ENCODE measurements at regions not wholly inside any gene's neighbourhood (a gene's known extent, or its start where the extent isn't known, plus 50 kb on each side); places are given as distances from the start of the nearest gene placed in this dataset.

DNA sequence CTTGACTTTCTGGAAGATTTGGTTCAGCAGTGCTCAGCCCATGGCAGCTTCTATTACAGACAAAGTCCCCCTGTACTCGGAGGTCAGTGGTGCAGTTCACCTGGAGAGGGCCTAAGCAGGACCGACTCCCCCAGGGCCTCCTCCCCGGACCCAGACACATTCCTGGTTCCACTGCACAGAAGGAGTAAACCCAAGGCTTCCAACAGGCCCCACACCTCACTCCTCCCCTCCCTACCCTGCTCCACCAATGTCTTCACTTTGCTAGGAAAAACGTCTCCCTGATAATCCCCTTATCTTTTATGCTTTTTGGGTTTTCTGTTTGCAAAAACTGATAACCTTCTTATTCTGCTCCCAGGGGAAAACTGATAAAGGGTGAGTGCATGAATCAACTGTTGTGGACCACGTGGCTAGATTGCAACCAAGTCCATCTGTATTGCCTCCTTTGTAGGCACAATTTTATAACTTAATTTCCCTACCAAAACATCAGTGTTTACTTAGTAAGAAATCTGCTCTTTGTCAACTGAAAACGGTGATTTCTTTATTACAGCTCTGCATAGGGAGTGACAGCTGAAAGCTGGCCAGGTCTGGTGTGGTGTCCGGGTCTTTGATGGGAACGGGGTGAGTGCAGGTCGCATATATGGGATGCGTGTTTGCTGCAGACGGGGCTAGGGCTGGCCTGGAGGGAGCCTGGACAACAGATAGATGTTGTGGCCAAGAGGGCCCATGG lies 202.5 kb downstream of the GLI2 start:
- H2AFZ ChIP-seq (ENCODE audit: low read depth, low read length) = no peak overlapping the region
- no peak overlapping the region for H3K23ac ChIP-seq (ENCODE audit: low read length in 2 of 2)
- H3K27ac ChIP-seq (ENCODE audit: low read length, poor library complexity, severe bottlenecking) = peak overlapping the region; percentile 65
- peak overlapping the region; percentile 21 for H4K8ac ChIP-seq (ENCODE audit: low read length)
- no peaks in the 10 kb centered on the region for H3K27me3 ChIP-seq (ENCODE audit: control insufficient read depth in 1 of 2, insufficient read depth in 1 of 2, low read length in 2 of 2)
- peak overlapping the region; percentile 59 to 77 for H3K4ac ChIP-seq (ENCODE audit: low read depth in 1 of 2, low read length in 2 of 2)
- peak overlapping the region; percentile 41 for H3K9ac ChIP-seq (ENCODE audit: low read length)
- peaks cover 5 to 8% of the 10 kb centered on the region in 2 experiments for H3K36me3 ChIP-seq (ENCODE audit: control insufficient read depth in 1 of 2, insufficient read depth in 2 of 2, low read depth in 1 of 2, low read length in 2 of 2)
- H3K4me1 ChIP-seq (ENCODE audit: control insufficient read depth, insufficient read depth, low read depth, low read length) = peaks cover 72% of the 10 kb centered on the region
- peak overlapping the region; percentile 54 for H2BK5ac ChIP-seq (ENCODE audit: low read depth, low read length, poor library complexity, severe bottlenecking)
- H2BK120ac ChIP-seq (ENCODE audit: low read depth, low read length) = peak overlapping the region; percentile 29
- peak overlapping the region; percentile 85 for H4K91ac ChIP-seq (ENCODE audit: low read length)
- no peak overlapping the region for H3K14ac ChIP-seq (ENCODE audit: low read length in 2 of 2)
- peak overlapping the region; percentile 34 to 59 for H3K18ac ChIP-seq (ENCODE audit: low read depth in 1 of 2, low read length in 2 of 2)
- peak; percentile 63 for DNase-seq
- no peaks in the 10 kb centered on the region for H3K9me3 ChIP-seq (ENCODE audit: control insufficient read depth, low read length)
- peaks cover 18% of the 10 kb centered on the region for H3K79me1 ChIP-seq (replicated peaks; ENCODE audit: low read length, poor library complexity, severe bottlenecking)
- no peak overlapping the region for H3K4me2 ChIP-seq (ENCODE audit: low read length, poor library complexity, severe bottlenecking)
- H2AK5ac ChIP-seq (ENCODE audit: low read length, severe bottlenecking) = peak overlapping the region; percentile 76
- peak overlapping the region in 1 of 2 experiments; percentile 1 for H3K4me3 ChIP-seq (ENCODE audit: insufficient read depth in 1 of 2, low read depth in 1 of 2, low read length in 2 of 2)
- H2BK12ac ChIP-seq (ENCODE audit: low read length in 2 of 2) = peak overlapping the region; percentile 78 to 92
- WGBS = 14% methylated on average over 10 of the region's 11 CpGs
- no peak overlapping the region for H2BK15ac ChIP-seq (ENCODE audit: low read depth, poor library complexity, severe bottlenecking)

GRCh38 chr2:120939595-120940318 lies 204.1 kb downstream of the GLI2 start:
- Histone ChIP-seq H3K4me3 (ENCODE audit: insufficient read depth in 1 of 2, low read depth in 1 of 2, low read length in 2 of 2) (no peak overlapping the region), H2BK12ac (ENCODE audit: low read length in 2 of 2) (no peak overlapping the region), H3K9me3 (ENCODE audit: control insufficient read depth, low read length) (no peaks in the 10 kb centered on the region), H3K4me1 (ENCODE audit: control insufficient read depth, insufficient read depth, low read depth, low read length) (peaks cover 71% of the 10 kb centered on the region), H4K8ac (ENCODE audit: low read length) (no peak overlapping the region), H3K23ac (ENCODE audit: low read length in 2 of 2) (no peak overlapping the region), H3K9ac (ENCODE audit: low read length) (peak overlapping the region; percentile 3), H2BK15ac (ENCODE audit: low read depth, poor library complexity, severe bottlenecking) (no peak overlapping the region), H2BK5ac (ENCODE audit: low read depth, low read length, poor library complexity, severe bottlenecking) (no peak overlapping the region), H3K27me3 (ENCODE audit: control insufficient read depth in 1 of 2, insufficient read depth in 1 of 2, low read length in 2 of 2) (no peaks in the 10 kb centered on the region), H3K27ac (ENCODE audit: low read length, poor library complexity, severe bottlenecking) (peak overlapping the region; percentile 36), H3K36me3 (ENCODE audit: control insufficient read depth in 1 of 2, insufficient read depth in 2 of 2, low read depth in 1 of 2, low read length in 2 of 2) (peaks cover 5 to 16% of the 10 kb centered on the region in 2 experiments), H2AK5ac (ENCODE audit: low read length, severe bottlenecking) (peak overlapping the region; percentile 37), H3K18ac (ENCODE audit: low read depth in 1 of 2, low read length in 2 of 2) (peak overlapping the region; percentile 37 to 56), H4K91ac (ENCODE audit: low read length) (no peak overlapping the region), H2BK120ac (ENCODE audit: low read depth, low read length) (peak overlapping the region; percentile 11), H3K4ac (ENCODE audit: low read depth in 1 of 2, low read length in 2 of 2) (peak overlapping the region in 1 of 2 experiments; percentile 70), H3K79me1 (replicated peaks; ENCODE audit: low read length, poor library complexity, severe bottlenecking) (peaks cover 26% of the 10 kb centered on the region), H3K14ac (ENCODE audit: low read length in 2 of 2) (no peak overlapping the region), H3K4me2 (ENCODE audit: low read length, poor library complexity, severe bottlenecking) (no peak overlapping the region), H2AFZ (ENCODE audit: low read depth, low read length) (no peak overlapping the region)
- DNase-seq = peak; percentile 94
- whole genome bisulfite sequencing = 29% methylated on average over 8 of the region's 9 CpGs

GRCh38 chr2:120940319-120940696 lies 204.6 kb downstream of the GLI2 start:
- WGBS = 100% methylated on average over 1 of the region's 1 CpG
- peaks cover 71% of the 10 kb centered on the region for H3K4me1 ChIP-seq (ENCODE audit: control insufficient read depth, insufficient read depth, low read depth, low read length)
- peak overlapping the region in 1 of 2 experiments; percentile 40 for H3K18ac ChIP-seq (ENCODE audit: low read depth in 1 of 2, low read length in 2 of 2)
- H3K4me3 ChIP-seq (ENCODE audit: insufficient read depth in 1 of 2, low read depth in 1 of 2, low read length in 2 of 2) = no peak overlapping the region
- H3K14ac ChIP-seq (ENCODE audit: low read length in 2 of 2) = no peak overlapping the region
- H3K4ac ChIP-seq (ENCODE audit: low read depth in 1 of 2, low read length in 2 of 2) = peak overlapping the region in 1 of 2 experiments; percentile 70
- no peak overlapping the region for H3K23ac ChIP-seq (ENCODE audit: low read length in 2 of 2)
- H2BK12ac ChIP-seq (ENCODE audit: low read length in 2 of 2) = peak overlapping the region; percentile 6 to 12
- no peaks in the 10 kb centered on the region for H3K9me3 ChIP-seq (ENCODE audit: control insufficient read depth, low read length)
- no peak overlapping the region for H4K91ac ChIP-seq (ENCODE audit: low read length)
- no peak overlapping the region for H2BK120ac ChIP-seq (ENCODE audit: low read depth, low read length)
- H3K4me2 ChIP-seq (ENCODE audit: low read length, poor library complexity, severe bottlenecking) = no peak overlapping the region
- H2AK5ac ChIP-seq (ENCODE audit: low read length, severe bottlenecking) = peak overlapping the region; percentile 37
- DNase-seq = no peak
- H3K27ac ChIP-seq (ENCODE audit: low read length, poor library complexity, severe bottlenecking) = peak overlapping the region; percentile 36
- no peak overlapping the region for H2BK5ac ChIP-seq (ENCODE audit: low read depth, low read length, poor library complexity, severe bottlenecking)
- no peak overlapping the region for H2AFZ ChIP-seq (ENCODE audit: low read depth, low read length)
- peak overlapping the region; percentile 22 for H4K8ac ChIP-seq (ENCODE audit: low read length)
- peaks cover 30% of the 10 kb centered on the region for H3K79me1 ChIP-seq (replicated peaks; ENCODE audit: low read length, poor library complexity, severe bottlenecking)
- peaks cover 5 to 16% of the 10 kb centered on the region in 2 experiments for H3K36me3 ChIP-seq (ENCODE audit: control insufficient read depth in 1 of 2, insufficient read depth in 2 of 2, low read depth in 1 of 2, low read length in 2 of 2)
- H2BK15ac ChIP-seq (ENCODE audit: low read depth, poor library complexity, severe bottlenecking) = no peak overlapping the region
- no peaks in the 10 kb centered on the region for H3K27me3 ChIP-seq (ENCODE audit: control insufficient read depth in 1 of 2, insufficient read depth in 1 of 2, low read length in 2 of 2)
- H3K9ac ChIP-seq (ENCODE audit: low read length) = peak overlapping the region; percentile 3

DNA sequence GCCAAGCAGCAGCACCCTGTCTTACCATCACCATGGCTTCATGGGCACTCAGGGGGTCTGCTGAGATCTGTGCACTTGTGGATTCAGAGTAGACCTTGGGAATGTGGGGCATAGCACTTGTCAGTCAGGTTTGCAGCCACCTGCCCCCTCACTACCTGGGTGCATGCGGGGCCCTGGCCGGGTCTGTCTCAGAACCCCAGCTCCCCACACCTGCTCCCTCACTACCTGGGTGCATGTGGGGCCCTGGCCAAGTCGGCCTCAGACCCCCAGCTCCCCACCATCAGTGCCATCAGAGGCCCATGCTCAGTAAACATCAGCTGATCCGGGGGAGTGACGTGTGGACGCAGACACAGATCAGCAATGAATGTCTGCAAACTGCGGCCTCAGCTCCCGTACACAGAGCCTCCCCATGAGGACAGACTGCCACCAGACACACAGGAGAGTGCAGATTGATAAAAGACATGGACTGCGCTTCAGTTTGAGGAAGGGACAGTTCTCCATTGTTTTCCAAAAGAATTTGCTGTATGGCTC lies 205.1 kb downstream of the GLI2 start:
- DNase-seq = no peak
- Histone ChIP-seq H3K23ac (ENCODE audit: low read length in 2 of 2) (no peak overlapping the region), H2AK5ac (ENCODE audit: low read length, severe bottlenecking) (peak overlapping the region; percentile 37), H2AFZ (ENCODE audit: low read depth, low read length) (no peak overlapping the region), H3K9ac (ENCODE audit: low read length) (no peak overlapping the region), H3K27ac (ENCODE audit: low read length, poor library complexity, severe bottlenecking) (peak overlapping the region; percentile 36), H2BK15ac (ENCODE audit: low read depth, poor library complexity, severe bottlenecking) (no peak overlapping the region), H2BK5ac (ENCODE audit: low read depth, low read length, poor library complexity, severe bottlenecking) (no peak overlapping the region), H3K4me3 (ENCODE audit: insufficient read depth in 1 of 2, low read depth in 1 of 2, low read length in 2 of 2) (no peak overlapping the region), H3K79me1 (replicated peaks; ENCODE audit: low read length, poor library complexity, severe bottlenecking) (peaks cover 31% of the 10 kb centered on the region), H2BK12ac (ENCODE audit: low read length in 2 of 2) (peak overlapping the region; percentile 6 to 12), H2BK120ac (ENCODE audit: low read depth, low read length) (no peak overlapping the region), H4K91ac (ENCODE audit: low read length) (no peak overlapping the region), H3K4me2 (ENCODE audit: low read length, poor library complexity, severe bottlenecking) (no peak overlapping the region), H3K9me3 (ENCODE audit: control insufficient read depth, low read length) (no peaks in the 10 kb centered on the region), H3K36me3 (ENCODE audit: control insufficient read depth in 1 of 2, insufficient read depth in 2 of 2, low read depth in 1 of 2, low read length in 2 of 2) (peaks cover 5 to 19% of the 10 kb centered on the region in 2 experiments), H3K4me1 (ENCODE audit: control insufficient read depth, insufficient read depth, low read depth, low read length) (peaks cover 71% of the 10 kb centered on the region), H3K27me3 (ENCODE audit: control insufficient read depth in 1 of 2, insufficient read depth in 1 of 2, low read length in 2 of 2) (no peaks in the 10 kb centered on the region), H3K4ac (ENCODE audit: low read depth in 1 of 2, low read length in 2 of 2) (peak overlapping the region in 1 of 2 experiments; percentile 12), H4K8ac (ENCODE audit: low read length) (no peak overlapping the region), H3K18ac (ENCODE audit: low read depth in 1 of 2, low read length in 2 of 2) (peak overlapping the region in 1 of 2 experiments; percentile 40), H3K14ac (ENCODE audit: low read length in 2 of 2) (peak overlapping the region in 1 of 2 experiments; percentile 9)
- 89% methylated on average over 9 of the region's 9 CpGs for WGBS

Data from mesenchymal stem cell (in vitro differentiated cells and primary cell).